ENCODE measurements at regions not wholly inside any gene's neighbourhood (a gene's known extent, or its start where the extent isn't known, plus 50 kb on each side); places are given as distances from the start of the nearest gene placed in this dataset.

- DNase-seq (ENCODE audit: low spot score) = no peak
- H3K4me1 Mint-ChIP-seq (ENCODE audit: low read depth) = no peaks in the 10 kb centered on the region
- peaks cover 17% of the 10 kb centered on the region for H3K9me3 Mint-ChIP-seq (ENCODE audit: low read depth)
- H3K4me3 Mint-ChIP-seq (ENCODE audit: unreplicated experiment) = no peak overlapping the region
- H3K27me3 Mint-ChIP-seq (ENCODE audit: low read depth) = peaks cover 28% of the 10 kb centered on the region
- no peak overlapping the region for H3K27ac Mint-ChIP-seq (ENCODE audit: unreplicated experiment)
- H3K36me3 Mint-ChIP-seq (ENCODE audit: low read depth) = no peaks in the 10 kb centered on the region
- TF ChIP-seq CTCF (IDR thresholded peaks at IDR 0.05) = no peak
These were observed 99.9 kb upstream of the NCAM1 start for GRCh38 chr11:112861356-112861755.

- H3K9me3 Mint-ChIP-seq (ENCODE audit: low read depth) = peaks cover 17% of the 10 kb centered on the region
- TF ChIP-seq CTCF (IDR thresholded peaks at IDR 0.05) = no peak
- no peak overlapping the region for H3K27ac Mint-ChIP-seq (ENCODE audit: unreplicated experiment)
- H3K36me3 Mint-ChIP-seq (ENCODE audit: low read depth) = no peaks in the 10 kb centered on the region
- peaks cover 21% of the 10 kb centered on the region for H3K27me3 Mint-ChIP-seq (ENCODE audit: low read depth)
- H3K4me1 Mint-ChIP-seq (ENCODE audit: low read depth) = no peaks in the 10 kb centered on the region
- no peak overlapping the region for H3K4me3 Mint-ChIP-seq (ENCODE audit: unreplicated experiment)
- no peak for DNase-seq (ENCODE audit: low spot score)
These were observed 97.9 kb upstream of the NCAM1 start for GRCh38 chr11:112863305-112863704.

GRCh38 chr11:112864672-112865071 lies 96.5 kb upstream of the NCAM1 start:
- H3K27ac Mint-ChIP-seq (ENCODE audit: unreplicated experiment) = no peak overlapping the region
- peaks cover 28% of the 10 kb centered on the region for H3K27me3 Mint-ChIP-seq (ENCODE audit: low read depth)
- DNase-seq (ENCODE audit: low spot score) = no peak
- H3K36me3 Mint-ChIP-seq (ENCODE audit: low read depth) = no peaks in the 10 kb centered on the region
- H3K4me1 Mint-ChIP-seq (ENCODE audit: low read depth) = no peaks in the 10 kb centered on the region
- H3K4me3 Mint-ChIP-seq (ENCODE audit: unreplicated experiment) = no peak overlapping the region
- H3K9me3 Mint-ChIP-seq (ENCODE audit: low read depth) = peaks cover 13% of the 10 kb centered on the region
- no peak for TF ChIP-seq CTCF (IDR thresholded peaks at IDR 0.05)

- no peaks in the 10 kb centered on the region for H3K9me3 Mint-ChIP-seq (ENCODE audit: low read depth)
- no peak overlapping the region for H3K27ac Mint-ChIP-seq (ENCODE audit: unreplicated experiment)
- DNase-seq (ENCODE audit: low spot score) = no peak
- H3K4me3 Mint-ChIP-seq (ENCODE audit: unreplicated experiment) = no peak overlapping the region
- no peak for TF ChIP-seq CTCF (IDR thresholded peaks at IDR 0.05)
- H3K27me3 Mint-ChIP-seq (ENCODE audit: low read depth) = peaks cover 40% of the 10 kb centered on the region
- no peaks in the 10 kb centered on the region for H3K36me3 Mint-ChIP-seq (ENCODE audit: low read depth)
- H3K4me1 Mint-ChIP-seq (ENCODE audit: low read depth) = no peaks in the 10 kb centered on the region
These were observed 89.2 kb upstream of the NCAM1 start for GRCh38 chr11:112871909-112872500.

- Mint-ChIP-seq H3K9me3 (ENCODE audit: low read depth) (no peaks in the 10 kb centered on the region), H3K27ac (ENCODE audit: unreplicated experiment) (no peak overlapping the region), H3K36me3 (ENCODE audit: low read depth) (no peaks in the 10 kb centered on the region), H3K27me3 (ENCODE audit: low read depth) (peaks cover 31% of the 10 kb centered on the region), H3K4me1 (ENCODE audit: low read depth) (no peaks in the 10 kb centered on the region), H3K4me3 (ENCODE audit: unreplicated experiment) (no peak overlapping the region)
- no peak for DNase-seq (ENCODE audit: low spot score)
- no peak for TF ChIP-seq CTCF (IDR thresholded peaks at IDR 0.05)
These were observed 86.2 kb upstream of the NCAM1 start for GRCh38 chr11:112874980-112875379.

All from chondrocyte (in vitro differentiated cells).